ENCODE measurements at regions not wholly inside any gene's neighbourhood (a gene's known extent, or its start where the extent isn't known, plus 50 kb on each side); places are given as distances from the start of the nearest gene placed in this dataset.

DNA sequence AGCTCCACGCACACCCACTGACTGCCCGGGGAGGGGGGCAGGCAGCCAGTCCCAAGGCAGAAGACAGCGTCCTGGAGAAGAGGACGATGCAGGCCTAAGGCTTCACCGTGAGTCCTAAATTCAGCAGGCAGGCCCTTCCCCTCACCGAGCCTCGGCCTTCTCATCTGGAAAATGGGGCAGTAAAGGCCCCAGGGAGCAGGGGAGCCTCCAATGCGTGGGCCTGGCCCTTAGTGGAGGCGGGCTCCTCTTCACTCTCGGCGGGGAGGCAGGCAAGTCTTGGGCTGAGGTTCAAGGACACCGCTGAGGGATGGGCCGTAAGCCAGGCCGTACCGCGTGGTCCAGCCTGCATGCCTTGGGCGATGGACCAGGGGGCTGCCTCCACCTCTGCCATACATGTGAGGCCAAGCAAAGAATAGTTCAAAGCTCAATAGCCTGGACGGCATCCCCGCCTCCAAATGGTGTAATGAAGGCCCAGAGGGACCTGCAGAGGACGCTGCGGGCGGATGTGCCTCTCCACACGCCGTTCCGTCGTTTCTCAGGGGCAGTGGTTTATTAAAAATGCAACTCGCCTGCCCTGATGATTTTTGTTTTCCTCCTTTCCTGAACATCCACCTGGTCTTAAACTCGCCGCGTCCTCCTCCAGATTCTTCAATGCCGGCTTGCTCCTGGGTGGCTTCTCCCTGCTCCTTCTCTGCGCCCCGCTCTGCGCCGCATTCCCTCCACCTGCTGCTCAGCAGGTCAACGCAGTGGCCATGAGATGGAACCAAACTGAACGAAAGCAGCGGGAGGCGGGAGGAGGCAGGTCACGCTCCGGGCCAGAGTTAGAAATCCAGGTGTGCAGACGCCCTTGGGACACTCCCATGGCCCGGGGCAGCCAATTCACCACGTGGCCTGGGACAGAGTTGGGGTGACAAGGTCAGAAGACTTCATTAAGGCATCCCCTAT is 627.8 kb downstream of the TBC1D22A start:
- no peaks in the 10 kb centered on the region for H3K9me3 ChIP-seq (ENCODE audit: insufficient read depth, low read length)
- no peaks in the 10 kb centered on the region for H3K79me2 ChIP-seq (ENCODE audit: insufficient read depth, low read length)
- no peak overlapping the region for H2AFZ ChIP-seq (ENCODE audit: low read depth, low read length, severe bottlenecking)
- no peak for TF ChIP-seq EZH2phosphoT487 (conservative IDR thresholded peaks at IDR 0.05; ENCODE audit: low read length)
- no peak for TF ChIP-seq CTCF (IDR thresholded peaks at IDR 0.05; ENCODE audit: insufficient read depth, low read length, poor library complexity, severe bottlenecking)
- H3K27ac ChIP-seq (ENCODE audit: low read depth, low read length), result no peak overlapping the region
- no peaks in the 10 kb centered on the region for H3K9me2 ChIP-seq (replicated peaks; ENCODE audit: insufficient read depth, low read length)
- H3K27me3 ChIP-seq (ENCODE audit: low read length), result no peaks in the 10 kb centered on the region
- no peaks in the 10 kb centered on the region for H4K20me1 ChIP-seq (ENCODE audit: low read depth, low read length)
- no peaks in the 10 kb centered on the region for H3K36me3 ChIP-seq (ENCODE audit: low read length)
- H3F3A ChIP-seq (ENCODE audit: insufficient read depth), result no peaks in the 10 kb centered on the region
- no peak overlapping the region for H3K4me2 ChIP-seq (ENCODE audit: low read depth, low read length, poor library complexity, severe bottlenecking)
- no peak overlapping the region for H3K4me3 ChIP-seq (ENCODE audit: insufficient read depth, low read length, poor library complexity, severe bottlenecking)
- H3K9ac ChIP-seq (ENCODE audit: low read length), result no peak overlapping the region

- TF ChIP-seq CTCF (IDR thresholded peaks at IDR 0.05; ENCODE audit: insufficient read depth, low read length, poor library complexity, severe bottlenecking), result no peak
- TF ChIP-seq EZH2phosphoT487 (conservative IDR thresholded peaks at IDR 0.05; ENCODE audit: low read length), result no peak
- H4K20me1 ChIP-seq (ENCODE audit: low read depth, low read length), result no peaks in the 10 kb centered on the region
- no peaks in the 10 kb centered on the region for H3K79me2 ChIP-seq (ENCODE audit: insufficient read depth, low read length)
- H2AFZ ChIP-seq (ENCODE audit: low read depth, low read length, severe bottlenecking), result no peak overlapping the region
- no peak overlapping the region for H3K4me2 ChIP-seq (ENCODE audit: low read depth, low read length, poor library complexity, severe bottlenecking)
- H3K9me2 ChIP-seq (replicated peaks; ENCODE audit: insufficient read depth, low read length), result no peaks in the 10 kb centered on the region
- no peaks in the 10 kb centered on the region for H3K9me3 ChIP-seq (ENCODE audit: insufficient read depth, low read length)
- no peaks in the 10 kb centered on the region for H3F3A ChIP-seq (ENCODE audit: insufficient read depth)
- no peaks in the 10 kb centered on the region for H3K27me3 ChIP-seq (ENCODE audit: low read length)
- H3K36me3 ChIP-seq (ENCODE audit: low read length), result no peaks in the 10 kb centered on the region
- H3K4me3 ChIP-seq (ENCODE audit: insufficient read depth, low read length, poor library complexity, severe bottlenecking), result no peak overlapping the region
- no peak overlapping the region for H3K27ac ChIP-seq (ENCODE audit: low read depth, low read length)
- no peak overlapping the region for H3K9ac ChIP-seq (ENCODE audit: low read length)
Measured at GRCh38 chr22:47389201-47389600, 626.8 kb downstream of the TBC1D22A start.

DNA sequence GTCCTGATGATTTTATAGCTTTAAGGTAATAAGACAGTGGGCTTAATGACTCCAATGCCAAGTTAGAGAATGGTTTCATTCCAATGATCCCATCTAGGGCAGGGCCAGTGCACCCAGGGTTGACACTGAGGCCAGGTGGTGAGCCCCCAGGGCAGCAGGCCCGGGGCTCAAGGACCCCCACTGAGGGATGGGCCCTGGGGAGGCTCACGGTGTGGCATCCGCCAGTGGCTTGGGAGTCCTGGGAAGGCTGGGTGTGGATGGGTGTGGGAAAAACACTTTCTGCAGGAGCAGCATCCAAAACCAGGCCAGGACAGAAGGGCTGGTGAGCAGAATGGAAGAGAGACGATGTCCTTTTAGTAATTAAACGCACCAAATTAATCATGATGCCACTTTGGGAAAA is 626.3 kb downstream of the TBC1D22A start:
- Histone ChIP-seq H3K9me3 (ENCODE audit: insufficient read depth, low read length) (no peaks in the 10 kb centered on the region), H4K20me1 (ENCODE audit: low read depth, low read length) (no peaks in the 10 kb centered on the region), H3K4me2 (ENCODE audit: low read depth, low read length, poor library complexity, severe bottlenecking) (no peak overlapping the region), H3K9me2 (replicated peaks; ENCODE audit: insufficient read depth, low read length) (no peaks in the 10 kb centered on the region), H3K27me3 (ENCODE audit: low read length) (no peaks in the 10 kb centered on the region), H2AFZ (ENCODE audit: low read depth, low read length, severe bottlenecking) (no peak overlapping the region), H3K36me3 (ENCODE audit: low read length) (no peaks in the 10 kb centered on the region), H3F3A (ENCODE audit: insufficient read depth) (no peaks in the 10 kb centered on the region), H3K4me3 (ENCODE audit: insufficient read depth, low read length, poor library complexity, severe bottlenecking) (no peak overlapping the region), H3K9ac (ENCODE audit: low read length) (no peak overlapping the region), H3K27ac (ENCODE audit: low read depth, low read length) (no peak overlapping the region), H3K79me2 (ENCODE audit: insufficient read depth, low read length) (no peaks in the 10 kb centered on the region)
- TF ChIP-seq EZH2phosphoT487 (conservative IDR thresholded peaks at IDR 0.05; ENCODE audit: low read length) (no peak), CTCF (IDR thresholded peaks at IDR 0.05; ENCODE audit: insufficient read depth, low read length, poor library complexity, severe bottlenecking) (no peak)
